GM18868 (cell line): ENCODE measurements at regions not wholly inside any gene's neighbourhood (a gene's known extent, or its start where the extent isn't known, plus 50 kb on each side); places are given as distances from the start of the nearest gene placed in this dataset.

Source experiments
- ATAC-seq: cut with Tn5 transposase; IDR thresholded peaks from one replicate; pipeline ENCODE4 v1.9.1; 2021; ENCODE audit warnings: mild to moderate bottlenecking, moderate library complexity; ENCODE audit not compliant: unreplicated experiment

GRCh38 chrX:57848857-57849256 is 61.4 kb downstream of the ZXDA start:
- no peak for ATAC-seq

- no peak for ATAC-seq
These were observed 87.4 kb downstream of the ZXDA start for GRCh38 chrX:57822818-57823217.

- ATAC-seq: no peak
These were observed 87.9 kb downstream of the ZXDA start for GRCh38 chrX:57822398-57822797.

GRCh38 chrX:57821703-57822387 is 88.4 kb downstream of the ZXDA start:
- ATAC-seq: peak; percentile 87

DNA sequence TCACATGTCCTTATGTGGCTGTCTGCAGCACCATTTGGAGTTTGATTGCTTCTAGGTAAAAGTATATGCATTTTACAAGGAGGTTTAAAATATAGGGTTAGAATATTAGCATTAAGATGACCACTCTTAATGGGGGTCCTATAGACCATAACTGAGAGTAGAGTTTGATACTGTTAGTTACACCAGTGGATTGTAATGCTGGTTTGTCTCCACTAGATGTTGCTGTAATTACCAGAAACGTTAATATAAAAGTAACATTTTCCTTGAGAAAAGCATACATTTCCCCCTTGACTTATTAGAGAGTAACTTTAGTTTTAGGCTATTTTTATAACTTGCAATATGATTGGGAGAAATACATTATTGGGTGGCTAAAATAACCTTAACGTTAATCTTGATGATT is 93.0 kb downstream of the ZXDA start:
- no peak for ATAC-seq

DNA sequence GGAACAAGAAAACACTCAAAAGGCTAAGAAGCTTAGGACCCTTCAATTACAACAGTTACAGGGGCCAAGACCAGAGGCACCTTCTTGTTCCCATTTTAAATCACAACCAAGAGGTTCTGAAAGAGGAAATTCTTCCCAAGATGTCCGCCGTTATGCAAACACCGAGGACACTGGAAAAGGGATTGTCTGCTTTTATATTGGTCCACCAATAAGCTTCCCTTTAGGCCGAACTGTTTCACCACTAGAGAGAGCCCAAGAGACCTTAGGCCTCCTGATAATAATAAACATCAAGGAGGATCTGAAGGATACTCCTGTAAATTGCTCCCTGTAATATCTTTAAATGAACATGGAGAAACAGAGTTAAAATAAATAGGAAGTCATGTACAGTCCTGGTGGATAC is 92.6 kb upstream of the NLRP2B start:
- ATAC-seq: no peak

- ATAC-seq: no peak
These were observed 91.6 kb upstream of the NLRP2B start for GRCh38 chrX:57771689-57772088.

GRCh38 chrX:57752866-57753265 is 72.8 kb upstream of the NLRP2B start:
- no peak for ATAC-seq

DNA sequence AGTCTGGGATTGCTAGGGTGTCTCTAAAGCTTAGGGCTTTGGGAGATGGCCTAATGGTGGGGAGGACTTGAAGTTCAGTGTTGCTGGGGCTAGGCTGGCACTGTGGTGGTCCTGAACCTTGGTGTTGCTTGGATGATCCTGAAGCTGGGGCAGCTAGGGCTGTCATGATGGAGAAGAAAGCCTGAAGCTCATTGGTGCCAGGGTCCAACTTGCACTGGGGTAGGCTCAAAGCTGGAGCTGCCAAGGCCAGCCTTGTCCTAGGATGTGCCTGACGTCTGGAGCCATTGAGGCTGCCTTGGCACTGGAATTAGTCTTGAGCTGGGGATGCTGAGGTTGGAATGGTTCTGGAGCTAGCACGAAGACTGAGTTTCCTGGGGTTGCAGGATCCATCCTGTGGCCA is 61.0 kb upstream of the NLRP2B start:
- no peak for ATAC-seq

- ATAC-seq: no peak
These were observed 57.8 kb upstream of the NLRP2B start for GRCh38 chrX:57737881-57738280.
